OCI-LY3 (cell line): ENCODE measurements at regions not wholly inside any gene's neighbourhood (a gene's known extent, or its start where the extent isn't known, plus 50 kb on each side); places are given as distances from the start of the nearest gene placed in this dataset.
A peak's percentile ranks its signal among the peaks of the same experiment; 100 is the strongest.

Source experiments
- H2AFZ ChIP-seq: fragments of 200-600, 300-600 bp; shearing (Covaris generic); 2 replicates; pipeline ENCODE4 v1.6.0; 2014; ENCODE audit warnings: antibody characterized with exemption, low read depth, low read length
- H3K27ac ChIP-seq: fragments of 200-600, 300-600 bp; sonication (generic); 2 replicates; pipeline ENCODE4 v1.5.1; 2014; ENCODE audit warnings: mild to moderate bottlenecking, low read length, moderate library complexity, mixed read lengths
- H3K27me3 ChIP-seq: fragments of 200-600, 300-600 bp; sonication (generic); 2 replicates; pipeline ENCODE4 v1.6.1; 2014; ENCODE audit warnings: low read depth, low read length, mixed read lengths
- H3K36me3 ChIP-seq: fragments of 200-600, 300-600 bp; sonication (generic); replicated peaks from 2 replicates; pipeline ENCODE3; 2014; ENCODE audit warnings: low read depth, low read length, mixed read lengths
- H3K4me1 ChIP-seq: fragments of 300-600, 200-600 bp; sonication (generic); 2 replicates; pipeline ENCODE4 v1.6.1; 2014; ENCODE audit warnings: low read length, mixed read lengths
- H3K4me2 ChIP-seq: fragments of 200-600, 300-600 bp; sonication (generic); 2 replicates; pipeline ENCODE4 v1.6.1; 2014; ENCODE audit warnings: low read length, mixed read lengths
- H3K4me3 ChIP-seq: fragments of 300-600, 200-600 bp; sonication (generic); 2 replicates; pipeline ENCODE4 v1.5.1; 2014; ENCODE audit warnings: antibody characterized with exemption, mild to moderate bottlenecking, low read length, moderate library complexity
- H3K79me2 ChIP-seq: fragments of 300-600, 200-600 bp; shearing (Covaris generic); 2 replicates; pipeline ENCODE4 v1.6.1; 2014; ENCODE audit warnings: mild to moderate bottlenecking, low read length, mixed read lengths
- H3K9ac ChIP-seq: fragments of 300-600, 200-600 bp; shearing (Covaris generic); 2 replicates; pipeline ENCODE4 v1.6.0; 2014; ENCODE audit warnings: mild to moderate bottlenecking, low read length, moderate library complexity
- H3K9me3 ChIP-seq: fragments of 200-600, 300-600 bp; shearing (Covaris generic); 2 replicates; pipeline ENCODE4 v1.6.1; 2014; ENCODE audit warnings: low read length, mixed read lengths; ENCODE audit not compliant: insufficient read depth
- H4K20me1 ChIP-seq: fragments of 200-600, 300-600 bp; sonication (generic); 2 replicates; pipeline ENCODE4 v1.6.1; 2016; ENCODE audit warnings: low read length, mixed read lengths; ENCODE audit not compliant: insufficient read depth
- EZH2phosphoT487 ChIP-seq: fragments of 200-600 bp; shearing (Covaris generic); IDR thresholded peaks from 2 replicates; pipeline ENCODE4 v1.6.1; 2018; ENCODE audit warnings: antibody characterized with exemption, mixed run types, low read depth
- TF ChIP-seq, protein P1 (sequence below): fragments of 200-600, 300-600 bp; sonication (generic); IDR thresholded peaks from 2 replicates; pipeline ENCODE4 v1.5.1; 2014; ENCODE audit warnings: antibody characterized with exemption, low read length, low read depth

DNA sequence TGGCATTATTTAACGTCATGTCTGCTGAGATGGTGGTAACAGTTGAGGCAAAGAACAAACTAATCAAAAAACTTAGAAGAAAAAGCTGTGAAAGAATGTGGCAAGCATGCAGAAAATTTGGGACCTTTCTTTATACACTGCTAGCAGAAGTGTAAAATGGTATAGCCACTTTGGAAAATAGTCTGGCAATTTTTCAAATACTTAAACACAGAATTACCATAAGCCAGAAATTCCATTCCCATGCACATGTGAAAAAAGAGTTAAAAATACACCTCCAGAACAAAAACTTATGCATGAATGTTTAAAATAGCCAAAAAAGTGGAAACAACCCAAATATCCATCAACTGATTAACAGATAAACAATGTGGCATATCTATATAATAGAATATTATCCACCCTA is 613.3 kb downstream of the TBL1XR1 start:
- Histone ChIP-seq H3K4me2 (no peak overlapping the region), H4K20me1 (no peaks in the 10 kb centered on the region), H3K4me3 (no peak overlapping the region), H3K27me3 (no peaks in the 10 kb centered on the region), H3K9ac (no peak overlapping the region), H3K27ac (no peak overlapping the region), H3K9me3 (no peaks in the 10 kb centered on the region), H3K79me2 (no peaks in the 10 kb centered on the region), H3K36me3 (no peaks in the 10 kb centered on the region), H2AFZ (no peak overlapping the region), H3K4me1 (peaks cover 29% of the 10 kb centered on the region)
- TF ChIP-seq, protein P1, sequence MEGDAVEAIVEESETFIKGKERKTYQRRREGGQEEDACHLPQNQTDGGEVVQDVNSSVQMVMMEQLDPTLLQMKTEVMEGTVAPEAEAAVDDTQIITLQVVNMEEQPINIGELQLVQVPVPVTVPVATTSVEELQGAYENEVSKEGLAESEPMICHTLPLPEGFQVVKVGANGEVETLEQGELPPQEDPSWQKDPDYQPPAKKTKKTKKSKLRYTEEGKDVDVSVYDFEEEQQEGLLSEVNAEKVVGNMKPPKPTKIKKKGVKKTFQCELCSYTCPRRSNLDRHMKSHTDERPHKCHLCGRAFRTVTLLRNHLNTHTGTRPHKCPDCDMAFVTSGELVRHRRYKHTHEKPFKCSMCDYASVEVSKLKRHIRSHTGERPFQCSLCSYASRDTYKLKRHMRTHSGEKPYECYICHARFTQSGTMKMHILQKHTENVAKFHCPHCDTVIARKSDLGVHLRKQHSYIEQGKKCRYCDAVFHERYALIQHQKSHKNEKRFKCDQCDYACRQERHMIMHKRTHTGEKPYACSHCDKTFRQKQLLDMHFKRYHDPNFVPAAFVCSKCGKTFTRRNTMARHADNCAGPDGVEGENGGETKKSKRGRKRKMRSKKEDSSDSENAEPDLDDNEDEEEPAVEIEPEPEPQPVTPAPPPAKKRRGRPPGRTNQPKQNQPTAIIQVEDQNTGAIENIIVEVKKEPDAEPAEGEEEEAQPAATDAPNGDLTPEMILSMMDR, result no peak
- TF ChIP-seq EZH2phosphoT487, result no peak

DNA sequence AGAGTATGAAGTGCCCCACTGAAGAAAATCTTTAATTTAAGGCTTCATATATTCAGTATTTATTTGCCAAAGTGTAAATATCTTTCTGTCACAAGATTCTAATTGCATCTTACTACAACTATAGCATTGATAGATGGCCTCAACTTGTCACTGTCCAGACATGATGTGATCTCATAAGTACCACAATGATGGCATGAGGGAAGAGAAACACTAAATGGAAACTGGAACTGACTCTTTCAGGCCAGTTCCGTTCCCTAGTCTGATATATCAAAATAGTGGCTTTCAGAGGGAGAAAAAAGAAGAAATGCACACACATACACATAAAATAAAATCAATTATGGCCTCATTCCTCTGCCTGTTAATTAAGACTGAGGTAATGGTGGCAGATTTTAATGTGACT is 615.7 kb downstream of the TBL1XR1 start:
- no peak for TF ChIP-seq EZH2phosphoT487
- TF ChIP-seq, protein P1, result no peak
- H3K4me1 ChIP-seq, result peaks cover 29% of the 10 kb centered on the region
- H4K20me1 ChIP-seq, result no peaks in the 10 kb centered on the region
- no peaks in the 10 kb centered on the region for H3K36me3 ChIP-seq
- H3K4me2 ChIP-seq, result peak overlapping the region; percentile 38
- H3K27ac ChIP-seq, result no peak overlapping the region
- H2AFZ ChIP-seq, result no peak overlapping the region
- no peaks in the 10 kb centered on the region for H3K9me3 ChIP-seq
- H3K9ac ChIP-seq, result no peak overlapping the region
- H3K4me3 ChIP-seq, result no peak overlapping the region
- no peaks in the 10 kb centered on the region for H3K79me2 ChIP-seq
- peaks cover 5% of the 10 kb centered on the region; the same call in 1 of the 2 replicates for H3K27me3 ChIP-seq

DNA sequence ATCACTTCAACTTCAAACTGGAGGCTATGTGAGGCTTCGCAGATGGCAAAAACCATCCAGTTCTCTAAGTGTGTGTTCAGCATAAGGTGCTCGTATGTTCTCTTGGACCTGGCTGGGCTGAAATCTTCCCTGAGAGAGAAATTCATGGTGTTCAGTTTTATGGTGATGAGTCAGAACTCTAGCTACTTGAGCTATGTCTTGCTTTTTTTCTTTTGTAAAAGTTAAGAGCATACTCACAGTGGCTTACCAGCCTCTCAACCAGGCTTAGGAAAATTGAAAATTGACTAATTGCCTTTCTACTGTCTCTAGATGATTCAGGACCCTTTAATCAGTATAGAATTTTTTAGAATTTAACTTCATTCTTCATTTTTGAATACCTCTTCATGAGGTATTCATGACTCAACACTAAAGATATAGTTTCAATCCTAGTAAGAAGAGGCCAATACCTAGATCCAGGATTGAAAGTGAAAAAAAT is 617.5 kb downstream of the TBL1XR1 start:
- no peaks in the 10 kb centered on the region for H4K20me1 ChIP-seq
- H3K27ac ChIP-seq, result no peak overlapping the region
- no peak overlapping the region for H3K4me2 ChIP-seq
- H3K9me3 ChIP-seq, result no peaks in the 10 kb centered on the region
- H3K36me3 ChIP-seq, result no peaks in the 10 kb centered on the region
- no peak overlapping the region for H3K4me3 ChIP-seq
- H3K27me3 ChIP-seq, result peaks cover 5% of the 10 kb centered on the region; the same call in 1 of the 2 replicates
- no peak overlapping the region for H3K9ac ChIP-seq
- H2AFZ ChIP-seq, result no peak overlapping the region
- TF ChIP-seq, protein P1, result no peak
- no peak for TF ChIP-seq EZH2phosphoT487
- H3K79me2 ChIP-seq, result no peaks in the 10 kb centered on the region
- peaks cover 29% of the 10 kb centered on the region for H3K4me1 ChIP-seq

DNA sequence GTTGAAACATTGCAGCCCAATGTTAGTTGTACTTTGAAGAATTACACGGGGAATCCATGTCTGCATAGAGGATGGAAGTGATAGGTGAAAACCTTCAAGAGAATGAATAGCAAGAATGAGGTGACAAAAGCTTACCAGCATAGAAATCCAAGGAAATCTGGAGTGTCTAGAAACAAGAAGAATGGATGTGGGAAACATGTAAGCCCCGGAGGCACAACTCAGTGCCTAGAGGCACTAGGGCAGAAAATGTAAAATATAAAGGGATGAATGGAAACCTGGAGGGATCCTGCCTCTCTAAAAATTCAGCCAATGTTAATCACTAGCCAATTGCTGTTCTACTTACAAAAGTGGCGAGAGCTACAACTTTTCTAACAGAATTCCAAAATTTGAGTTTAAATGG is 619.0 kb downstream of the TBL1XR1 start:
- Histone ChIP-seq H3K79me2 (no peaks in the 10 kb centered on the region), H3K9ac (no peak overlapping the region), H4K20me1 (no peaks in the 10 kb centered on the region), H3K4me1 (peaks cover 29% of the 10 kb centered on the region), H3K27me3 (peaks cover 5% of the 10 kb centered on the region; the same call in 1 of the 2 replicates), H2AFZ (no peak overlapping the region), H3K4me2 (no peak overlapping the region), H3K36me3 (no peaks in the 10 kb centered on the region), H3K4me3 (no peak overlapping the region), H3K9me3 (no peaks in the 10 kb centered on the region), H3K27ac (no peak overlapping the region)
- no peak for TF ChIP-seq EZH2phosphoT487
- TF ChIP-seq, protein P1, result no peak
